K562 (cell line): ENCODE measurements at regions not wholly inside any gene's neighbourhood (a gene's known extent, or its start where the extent isn't known, plus 50 kb on each side); places are given as distances from the start of the nearest gene placed in this dataset.

Experiments
- ATAC-seq: fragments of 200-7000 bp; cut with Tn5 transposase; 3 replicates; pipeline ENCODE4 v1.9.1; 2020; ENCODE audit warnings: moderate library complexity
- BruUV-seq: library from RNA; stranded (reverse); fragments of 400-500 nt; replicated peaks from 2 replicates; lab custom pipeline; 2021; lab: Mats Ljungman, UMichigan
- CTCF ChIA-PET: fragments of 300-600 bp; formaldehyde crosslinking; extraction: SDS; loops from one replicate; lab custom pipeline; 2021; ENCODE audit warnings: low intra/inter-chr PET ratio; lab: Yijun Ruan, JAX
- POLR2A ChIA-PET: fragments of 300-600, 350-650 bp; sonication (Branson Sonifier 250); formaldehyde crosslinking; extraction: SDS; loops from one replicate; lab custom pipeline; 2021; ENCODE audit warnings: antibody characterized with exemption, inconsistent platforms; lab: Yijun Ruan, JAX
- DNase-seq, 4 experiments: peaks; one replicate each; pipeline versions ENCODE4 v3.0.0 to v3.0.0-alpha.2; 2011 to 2018; ENCODE audit warnings: low spot score in 3 of 4, mixed read lengths in 3 of 4; ENCODE audit errors: extremely low read depth in 1 of 4
- FAIRE-seq: peaks from 2 replicates; lab custom pipeline; 2011; peaks lifted over from hg19 to GRCh38; lab: Jason Lieb, UNC
- H2AFZ ChIP-seq: 2 replicates; pipeline ENCODE4 v1.6.0; 2011; ENCODE audit warnings: low read depth, low read length, control low read depth, inconsistent platforms
- H3K27ac ChIP-seq: fragments of 200-600 bp; 3 replicates; pipeline ENCODE4 v1.8.0; 2011; ENCODE audit warnings: low read depth, mild to moderate bottlenecking, control low read depth, inconsistent platforms, low read length, moderate library complexity, mixed read lengths; ENCODE audit errors: extremely low read depth
- H3K27me3 ChIP-seq, 2 experiments: fragments of 300-600 bp in 1 of 2; 2 replicates in 1 of 2; 3 replicates in 1 of 2; pipeline versions ENCODE4 v1.6.0 to v1.8.0; 2011; ENCODE audit warnings: inconsistent platforms in 2 of 2, low read length in 2 of 2, mild to moderate bottlenecking in 1 of 2, mixed read lengths in 1 of 2, moderate library complexity in 1 of 2; ENCODE audit not compliant: control insufficient read depth in 2 of 2, insufficient read depth in 2 of 2
- H3K36me3 ChIP-seq: fragments of 300-600 bp; 3 replicates; pipeline ENCODE4 v1.8.0; 2011; ENCODE audit warnings: mild to moderate bottlenecking, low read length, inconsistent platforms; ENCODE audit not compliant: control insufficient read depth, insufficient read depth
- H3K4me1 ChIP-seq, 2 experiments: fragments of 200-600 bp in 1 of 2; replicated peaks in 1 of 2; 2 replicates in 1 of 2; 3 replicates in 1 of 2; pipeline versions ENCODE4 v1.5.1 to v1.8.0; 2011; ENCODE audit warnings: inconsistent platforms in 2 of 2, low read length in 2 of 2, mild to moderate bottlenecking in 1 of 2, mixed read lengths in 1 of 2, moderate library complexity in 1 of 2; ENCODE audit not compliant: control insufficient read depth in 2 of 2, insufficient read depth in 2 of 2
- H3K4me2 ChIP-seq: 2 replicates; pipeline ENCODE4 v1.6.1; 2011; ENCODE audit warnings: low read length, control low read depth, inconsistent platforms, mixed read lengths; ENCODE audit not compliant: insufficient read depth
- H3K4me3 ChIP-seq: fragments of 200-600 bp; sonication (generic), shearing (Covaris generic); 2 replicates; pipeline ENCODE4 v1.5.1; 2016; ENCODE audit warnings: control low read depth, inconsistent platforms
- H3K79me2 ChIP-seq: fragments of 200-600 bp; 3 replicates; pipeline ENCODE4 v1.8.0; 2011; ENCODE audit warnings: low read length, inconsistent platforms; ENCODE audit not compliant: control insufficient read depth, insufficient read depth
- H3K9ac ChIP-seq, 2 experiments: 2 replicates each; pipeline versions ENCODE4 v1.6.0 to v1.6.1; 2011; ENCODE audit warnings: low read depth in 2 of 2, low read length in 2 of 2, control low read depth in 1 of 2, inconsistent platforms in 1 of 2, mild to moderate bottlenecking in 1 of 2, mixed read lengths in 1 of 2; ENCODE audit not compliant: insufficient read depth in 1 of 2
- H3K9me1 ChIP-seq: one replicate; pipeline ENCODE4 v1.6.0; 2011; ENCODE audit warnings: inconsistent platforms, mild to moderate bottlenecking, low read length, moderate library complexity; ENCODE audit not compliant: control insufficient read depth, insufficient read depth
- H3K9me3 ChIP-seq: replicated peaks from 2 replicates; pipeline ENCODE4 v1.5.1; 2011; ENCODE audit warnings: low read depth, low read length, inconsistent platforms; ENCODE audit not compliant: control insufficient read depth, insufficient read depth
- H4K20me1 ChIP-seq: replicated peaks from 2 replicates; pipeline ENCODE4 v1.6.1; 2011; ENCODE audit warnings: low read length, inconsistent platforms, mixed read lengths; ENCODE audit not compliant: control insufficient read depth, insufficient read depth
- BRD9 ChIP-seq: fragments of 450-650 bp; IDR thresholded peaks from 2 replicates; pipeline ENCODE4 v1.6.1; 2018; ENCODE audit warnings: low read depth; ENCODE audit not compliant: partially characterized antibody
- CREB3 ChIP-seq: fragments of 450-650 bp; conservative IDR thresholded peaks from 2 replicates; pipeline ENCODE4 v1.6.1; 2016; ENCODE audit warnings: missing genetic modification characterization, low read depth, mild to moderate bottlenecking, missing compliant biosample characterization, moderate library complexity
- ETV1 ChIP-seq: fragments of 450-650 bp; conservative IDR thresholded peaks from 2 replicates; pipeline ENCODE4 v1.6.1; 2016; ENCODE audit warnings: missing genetic modification characterization, control low read depth, low read depth, missing compliant biosample characterization
- HOXB6 ChIP-seq: fragments of 250-450 bp; sonication (Bioruptor Pico); IDR thresholded peaks from 2 replicates; pipeline ENCODE4 v1.5.1; 2022; ENCODE audit warnings: mild to moderate bottlenecking, borderline replicate concordance
- MLLT1 ChIP-seq, 2 experiments: fragments of 450-650 bp; IDR thresholded peaks; 2 replicates each; pipeline ENCODE4 v1.6.1; 2016
- SAFB ChIP-seq: fragments of 200-400 bp; formaldehyde crosslinking; IDR thresholded peaks from 2 replicates; pipeline ENCODE4 v1.6.1; 2017; ENCODE audit warnings: low read depth, low read length, borderline replicate concordance
- TAL1 ChIP-seq: fragments of 450-650 bp; IDR thresholded peaks from 2 replicates; pipeline ENCODE4 v1.6.1; 2016; ENCODE audit warnings: mild to moderate bottlenecking
- TFAM ChIP-seq: fragments of 250-450 bp; sonication (Bioruptor Pico); conservative IDR thresholded peaks from 2 replicates; pipeline ENCODE4 v1.5.0; 2021; ENCODE audit warnings: mild to moderate bottlenecking, moderate library complexity
- ZNF324 ChIP-seq: fragments of 250-450 bp; sonication (Bioruptor Pico); IDR thresholded peaks from 2 replicates; pipeline ENCODE4 v1.4.0; 2020; ENCODE audit warnings: mild to moderate bottlenecking
- ZNF830 ChIP-seq: fragments of 250-450 bp; sonication (Bioruptor Pico); IDR thresholded peaks from 2 replicates; pipeline ENCODE4 v1.5.0; 2021; ENCODE audit warnings: mild to moderate bottlenecking
- WGBS: fragments of 100-300 bp; shearing (Covaris generic); methylation state at CpG from one replicate; pipeline ENCODE4 v1.1.6; 2016; ENCODE audit warnings: low coverage, mixed read lengths; ENCODE audit not compliant: insufficient coverage; ENCODE audit errors: missing lambda C conversion rate; 5-methylcytosine and 5-hydroxymethylcytosine counted together
- in situ Hi-C: fragments of 300-500 bp; cut with MboI; formaldehyde crosslinking; loops from 4 replicates; pipeline ENCODE4 v1.15.0; 2018; ENCODE audit warnings: inconsistent platforms, mixed read lengths
- intact Hi-C: fragments of 100-400 bp; cut with micrococcal nuclease; formaldehyde crosslinking; loops from 2 replicates; pipeline ENCODE4 v1.14.2; 2022
- TF ChIP-seq, protein P1 (sequence below): fragments of 450-650 bp; IDR thresholded peaks from one replicate; pipeline ENCODE4 v1.6.1; 2018; ENCODE audit warnings: mild to moderate bottlenecking, moderate library complexity; ENCODE audit not compliant: partially characterized antibody
- TF ChIP-seq, protein P2 (sequence below): IDR thresholded peaks from 3 replicates; pipeline ENCODE4 v1.6.1; 2011; ENCODE audit warnings: borderline replicate concordance, mild to moderate bottlenecking, moderate library complexity; ENCODE audit not compliant: insufficient read length; ENCODE audit errors: extremely low read depth

DNA sequence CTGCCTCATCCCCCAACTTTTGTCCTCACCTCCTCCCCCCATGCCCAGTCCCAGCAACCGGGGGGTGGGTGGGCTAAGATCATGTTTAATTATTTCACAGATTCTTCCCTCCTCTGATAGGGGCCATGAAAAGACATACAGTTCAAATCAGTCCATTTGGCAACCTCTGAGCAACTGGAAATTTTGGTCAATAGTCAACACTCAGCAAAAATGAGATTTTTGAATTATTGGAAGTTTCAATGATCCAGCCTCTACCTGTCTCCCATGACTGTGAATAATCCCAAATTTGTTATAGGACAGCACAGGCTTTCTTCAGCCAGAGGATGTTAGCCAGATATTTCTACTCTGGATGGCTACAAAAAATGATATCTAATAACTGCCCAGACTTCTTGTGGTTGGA, 549.9 kb downstream of the TNS1 start:
- Histone ChIP-seq H3K4me2 (no peak overlapping the region), H3K27me3 (no peaks in the 10 kb centered on the region), H3K4me3 (no peak overlapping the region), H3K9me3 (no peaks in the 10 kb centered on the region), H2AFZ (no peak overlapping the region), H3K9me1 (no peaks in the 10 kb centered on the region), H4K20me1 (no peaks in the 10 kb centered on the region), H3K4me1 (no peaks in the 10 kb centered on the region), H3K79me2 (no peaks in the 10 kb centered on the region), H3K27ac (no peak overlapping the region), H3K9ac (no peak overlapping the region), H3K36me3 (no peaks in the 10 kb centered on the region)
- in situ Hi-C loops = no loop called here
- intact Hi-C loops = no loop called here
- CTCF ChIA-PET = no interaction called here
- POLR2A ChIA-PET = interaction anchor here (0.7 to 0.8 kb wide), 2 partner anchors 271 to 438 kb away, joined by 3 to 4 read pairs; no protein-coding TSS in a partner anchor
- FAIRE-seq (no peak), DNase-seq (no peak), ATAC-seq (no peak)
- WGBS = 0% methylated on average over 1 of the region's 1 CpG
- BruUV-seq = no TSS peak
- TF ChIP-seq BRD9 (no peak), ZNF324 (CRISPR knock-in tag) (no peak), HOXB6 (CRISPR knock-in tag) (no peak), ZNF830 (no peak), SAFB (no peak), CREB3 (tag) (no peak), ETV1 (no peak), MLLT1 (IDR thresholded peaks at IDR 0.05) (no peak), TAL1 (no peak), TFAM (CRISPR knock-in tag) (no peak)
- TF ChIP-seq, protein P1, sequence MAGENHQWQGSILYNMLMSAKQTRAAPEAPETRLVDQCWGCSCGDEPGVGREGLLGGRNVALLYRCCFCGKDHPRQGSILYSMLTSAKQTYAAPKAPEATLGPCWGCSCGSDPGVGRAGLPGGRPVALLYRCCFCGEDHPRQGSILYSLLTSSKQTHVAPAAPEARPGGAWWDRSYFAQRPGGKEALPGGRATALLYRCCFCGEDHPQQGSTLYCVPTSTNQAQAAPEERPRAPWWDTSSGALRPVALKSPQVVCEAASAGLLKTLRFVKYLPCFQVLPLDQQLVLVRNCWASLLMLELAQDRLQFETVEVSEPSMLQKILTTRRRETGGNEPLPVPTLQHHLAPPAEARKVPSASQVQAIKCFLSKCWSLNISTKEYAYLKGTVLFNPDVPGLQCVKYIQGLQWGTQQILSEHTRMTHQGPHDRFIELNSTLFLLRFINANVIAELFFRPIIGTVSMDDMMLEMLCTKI = no peak
- TF ChIP-seq, protein P2, sequence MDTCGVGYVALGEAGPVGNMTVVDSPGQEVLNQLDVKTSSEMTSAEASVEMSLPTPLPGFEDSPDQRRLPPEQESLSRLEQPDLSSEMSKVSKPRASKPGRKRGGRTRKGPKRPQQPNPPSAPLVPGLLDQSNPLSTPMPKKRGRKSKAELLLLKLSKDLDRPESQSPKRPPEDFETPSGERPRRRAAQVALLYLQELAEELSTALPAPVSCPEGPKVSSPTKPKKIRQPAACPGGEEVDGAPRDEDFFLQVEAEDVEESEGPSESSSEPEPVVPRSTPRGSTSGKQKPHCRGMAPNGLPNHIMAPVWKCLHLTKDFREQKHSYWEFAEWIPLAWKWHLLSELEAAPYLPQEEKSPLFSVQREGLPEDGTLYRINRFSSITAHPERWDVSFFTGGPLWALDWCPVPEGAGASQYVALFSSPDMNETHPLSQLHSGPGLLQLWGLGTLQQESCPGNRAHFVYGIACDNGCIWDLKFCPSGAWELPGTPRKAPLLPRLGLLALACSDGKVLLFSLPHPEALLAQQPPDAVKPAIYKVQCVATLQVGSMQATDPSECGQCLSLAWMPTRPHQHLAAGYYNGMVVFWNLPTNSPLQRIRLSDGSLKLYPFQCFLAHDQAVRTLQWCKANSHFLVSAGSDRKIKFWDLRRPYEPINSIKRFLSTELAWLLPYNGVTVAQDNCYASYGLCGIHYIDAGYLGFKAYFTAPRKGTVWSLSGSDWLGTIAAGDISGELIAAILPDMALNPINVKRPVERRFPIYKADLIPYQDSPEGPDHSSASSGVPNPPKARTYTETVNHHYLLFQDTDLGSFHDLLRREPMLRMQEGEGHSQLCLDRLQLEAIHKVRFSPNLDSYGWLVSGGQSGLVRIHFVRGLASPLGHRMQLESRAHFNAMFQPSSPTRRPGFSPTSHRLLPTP = no peak
